Gastroesophageal sphincter (tissue), 4 donors: ENCODE measurements at regions not wholly inside any gene's neighbourhood (a gene's known extent, or its start where the extent isn't known, plus 50 kb on each side); places are given as distances from the start of the nearest gene placed in this dataset.
A peak's percentile ranks its signal among the peaks of the same experiment; 100 is the strongest.

Experiments used
- ATAC-seq: fragments of 150-250 bp; one replicate; pipeline ENCODE4 v1.9.1; 2016; ENCODE audit warnings: mild to moderate bottlenecking, moderate library complexity
- H3K27ac ChIP-seq, 4 donors: fragments of 200-600 bp; sonication (generic) in 3 of 4; 1 replicate in 3 of 4; 2 replicates in 1 of 4; pipeline ENCODE4 v1.5.1; 2016 to 2019
- H3K27me3 ChIP-seq: fragments of 200-600 bp; sonication (generic); one replicate; pipeline ENCODE4 v1.5.1; 2019
- H3K36me3 ChIP-seq, 2 donors: fragments of 200-600 bp; sonication (generic); one replicate each; pipeline ENCODE4 v1.5.1; 2019; ENCODE audit warnings: control low read depth in 1 of 2
- H3K4me1 ChIP-seq, 3 donors: fragments of 200-600 bp; sonication (generic); 1 replicate in 2 of 3; 2 replicates in 1 of 3; pipeline ENCODE4 v1.5.1; 2016 to 2019; ENCODE audit warnings: control low read depth in 2 of 3
- H3K4me3 ChIP-seq, 2 donors: fragments of 200-600 bp; sonication (generic); one replicate each; pipeline ENCODE4 v1.5.1; 2019; ENCODE audit warnings: mild to moderate bottlenecking in 1 of 2, moderate library complexity in 1 of 2
- H3K9me3 ChIP-seq, 3 donors: fragments of 200-600 bp; sonication (generic); one replicate each; pipeline ENCODE4 v1.5.1; 2017 to 2019; ENCODE audit warnings: control low read depth in 2 of 3
- EP300 ChIP-seq: sonication (generic); formaldehyde crosslinking; IDR thresholded peaks from one replicate; pipeline ENCODE4 v1.6.1; 2017; ENCODE audit warnings: antibody characterized with exemption, mild to moderate bottlenecking
- POLR2A ChIP-seq, 2 donors: fragments of 450-650 bp; IDR thresholded peaks; one replicate each; pipeline ENCODE4 v1.6.1; 2017; ENCODE audit warnings: antibody characterized with exemption in 2 of 2, mild to moderate bottlenecking in 2 of 2, moderate library complexity in 1 of 2
- POLR2AphosphoS5 ChIP-seq: sonication (generic); formaldehyde crosslinking; IDR thresholded peaks from one replicate; pipeline ENCODE4 v1.6.1; 2017; ENCODE audit warnings: antibody characterized with exemption
- WGBS, 2 donors: methylation state at CpG; one replicate each; pipeline ENCODE4 v1.1.5; 2018; ENCODE audit warnings: low coverage in 1 of 2; 5-methylcytosine and 5-hydroxymethylcytosine counted together
- TF ChIP-seq, protein P1 (sequence below), 4 experiments: fragments of 200-600 bp in 2 of 4; fragments of 450-650 bp in 2 of 4; sonication (generic) in 1 of 4; IDR thresholded peaks; one replicate each; pipeline ENCODE4 v1.5.1; 2017 to 2019; ENCODE audit warnings: antibody characterized with exemption in 4 of 4, mild to moderate bottlenecking in 2 of 4, moderate library complexity in 2 of 4

DNA sequence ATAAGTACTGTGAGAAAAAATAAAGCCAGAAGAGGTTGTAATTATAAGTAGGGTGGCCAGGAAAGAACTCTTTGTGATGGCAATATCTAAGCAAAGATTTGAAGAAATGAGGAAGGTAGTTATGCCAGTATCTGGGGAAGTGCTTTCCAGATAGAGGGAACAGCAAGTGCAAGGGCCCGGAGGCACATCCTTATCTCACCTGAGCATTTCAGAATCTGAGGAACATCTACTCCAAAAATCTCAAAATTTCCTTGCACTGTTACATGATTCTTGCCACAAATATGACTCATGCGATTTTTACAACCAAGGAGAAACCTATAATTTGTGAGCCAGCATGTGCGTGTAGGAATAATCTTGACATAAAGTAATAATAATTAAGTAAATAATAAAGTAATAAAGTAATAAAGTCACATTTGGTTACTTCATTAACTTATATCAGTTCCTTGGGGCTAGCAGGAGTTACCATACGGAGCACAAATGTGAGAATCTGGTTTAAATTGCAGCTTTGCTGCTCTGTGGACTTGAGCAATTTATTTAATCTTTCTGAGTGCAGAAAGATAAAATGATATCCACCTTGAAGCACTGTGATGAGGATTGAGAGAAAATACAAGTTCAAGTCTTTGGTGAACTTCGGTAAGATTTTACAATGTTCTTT lies 105.1 kb upstream of the SLC34A2 start:
- WGBS, 2 donors, result 83 to 89% methylated on average over 5 of the region's 5 CpGs
- no peak for TF ChIP-seq POLR2AphosphoS5
- TF ChIP-seq EP300, result no peak
- TF ChIP-seq, protein P1, sequence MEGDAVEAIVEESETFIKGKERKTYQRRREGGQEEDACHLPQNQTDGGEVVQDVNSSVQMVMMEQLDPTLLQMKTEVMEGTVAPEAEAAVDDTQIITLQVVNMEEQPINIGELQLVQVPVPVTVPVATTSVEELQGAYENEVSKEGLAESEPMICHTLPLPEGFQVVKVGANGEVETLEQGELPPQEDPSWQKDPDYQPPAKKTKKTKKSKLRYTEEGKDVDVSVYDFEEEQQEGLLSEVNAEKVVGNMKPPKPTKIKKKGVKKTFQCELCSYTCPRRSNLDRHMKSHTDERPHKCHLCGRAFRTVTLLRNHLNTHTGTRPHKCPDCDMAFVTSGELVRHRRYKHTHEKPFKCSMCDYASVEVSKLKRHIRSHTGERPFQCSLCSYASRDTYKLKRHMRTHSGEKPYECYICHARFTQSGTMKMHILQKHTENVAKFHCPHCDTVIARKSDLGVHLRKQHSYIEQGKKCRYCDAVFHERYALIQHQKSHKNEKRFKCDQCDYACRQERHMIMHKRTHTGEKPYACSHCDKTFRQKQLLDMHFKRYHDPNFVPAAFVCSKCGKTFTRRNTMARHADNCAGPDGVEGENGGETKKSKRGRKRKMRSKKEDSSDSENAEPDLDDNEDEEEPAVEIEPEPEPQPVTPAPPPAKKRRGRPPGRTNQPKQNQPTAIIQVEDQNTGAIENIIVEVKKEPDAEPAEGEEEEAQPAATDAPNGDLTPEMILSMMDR (IDR thresholded peaks at IDR 0.05), result no peak
- TF ChIP-seq POLR2A (IDR thresholded peaks at IDR 0.05), result no peak
- no peak overlapping the region for H3K4me3 ChIP-seq
- H3K9me3 ChIP-seq, result no peaks in the 10 kb centered on the region
- H3K4me1 ChIP-seq, result peaks cover 0 to 6% (median 0%) of the 10 kb centered on the region in 3 donors
- H3K36me3 ChIP-seq, result no peaks in the 10 kb centered on the region
- no peak for ATAC-seq
- H3K27ac ChIP-seq, result no peak overlapping the region
- no peaks in the 10 kb centered on the region for H3K27me3 ChIP-seq

DNA sequence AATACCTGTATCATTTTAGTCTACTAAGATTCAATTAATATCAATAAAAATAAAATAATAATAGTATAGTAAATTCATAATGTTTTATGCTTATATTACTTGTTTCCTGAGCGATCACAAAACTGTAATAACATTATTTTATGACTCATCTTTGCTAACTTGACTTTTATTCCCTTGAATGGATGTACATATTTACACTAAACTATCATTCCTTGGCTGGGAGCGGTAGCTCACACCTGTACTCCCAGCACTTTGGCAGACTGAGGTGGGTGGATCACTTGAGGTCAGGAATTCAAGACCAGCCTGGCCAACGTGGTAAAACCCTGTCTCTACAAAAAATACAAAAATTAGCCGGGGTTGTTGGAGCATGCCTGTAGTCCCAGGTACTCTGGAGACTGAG lies 104.0 kb upstream of the SLC34A2 start:
- 60 to 61% methylated on average over 2 to 4 of the region's 4 CpGs for WGBS, 2 donors

DNA sequence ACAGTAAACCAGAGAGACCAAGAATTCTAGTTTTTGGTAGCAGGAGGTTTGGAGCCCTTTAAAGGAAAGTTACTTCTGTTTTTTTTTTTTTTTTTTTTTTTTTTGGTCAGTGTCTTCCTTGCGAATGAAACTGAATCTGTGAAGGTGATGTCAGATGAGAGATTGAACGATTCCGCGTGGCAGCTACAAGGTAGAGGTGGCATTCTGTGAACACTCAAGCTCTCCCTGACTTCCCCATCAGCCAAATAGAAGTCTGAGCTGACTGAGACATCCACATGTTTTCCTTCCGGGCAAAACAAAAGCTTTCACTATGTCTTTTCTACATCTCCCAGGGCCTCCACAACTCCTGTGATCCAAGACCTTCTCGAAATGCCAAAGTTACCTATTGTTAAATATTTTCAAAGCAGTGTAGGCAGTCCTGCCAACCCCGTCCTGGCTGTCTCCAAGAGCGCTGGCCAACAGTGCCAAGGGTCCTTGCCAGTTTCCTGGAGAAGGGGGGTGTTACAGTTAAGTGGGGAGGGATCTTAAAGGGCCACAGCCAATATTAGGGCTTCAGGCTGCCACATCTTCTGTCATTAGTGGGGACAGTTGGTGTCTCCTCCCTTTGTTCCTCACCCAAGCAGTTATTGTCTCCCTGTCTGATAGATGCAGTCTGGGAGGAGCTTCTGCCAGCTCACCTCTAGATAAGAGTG lies 102.9 kb upstream of the SLC34A2 start:
- H3K9me3 ChIP-seq, result no peaks in the 10 kb centered on the region
- peaks cover 0 to 6% (median 0%) of the 10 kb centered on the region in 3 donors for H3K4me1 ChIP-seq
- peak overlapping the region in 1 of 4 donors; percentile 20 for H3K27ac ChIP-seq
- H3K36me3 ChIP-seq, result no peaks in the 10 kb centered on the region
- peak; percentile 41 for ATAC-seq
- peak overlapping the region in 1 of 2 donors; percentile 11 for H3K4me3 ChIP-seq
- no peaks in the 10 kb centered on the region for H3K27me3 ChIP-seq
- TF ChIP-seq POLR2AphosphoS5, result no peak
- TF ChIP-seq, protein P1 (IDR thresholded peaks at IDR 0.05), result no peak
- no peak for TF ChIP-seq EP300
- no peak for TF ChIP-seq POLR2A (IDR thresholded peaks at IDR 0.05)
- 31 to 34% methylated on average over 6 to 8 of the region's 8 CpGs for WGBS, 2 donors

More for the DNA sequence above, 104.0 kb upstream of the SLC34A2 start:
- Histone ChIP-seq H3K27ac (no peak overlapping the region), H3K4me1 (peaks cover 0 to 6% (median 0%) of the 10 kb centered on the region in 3 donors), H3K9me3 (no peaks in the 10 kb centered on the region), H3K27me3 (no peaks in the 10 kb centered on the region), H3K4me3 (no peak overlapping the region), H3K36me3 (no peaks in the 10 kb centered on the region)
- ATAC-seq, result no peak
- TF ChIP-seq EP300, result no peak
- no peak for TF ChIP-seq POLR2AphosphoS5
- no peak for TF ChIP-seq POLR2A (IDR thresholded peaks at IDR 0.05)
- TF ChIP-seq, protein P1 (IDR thresholded peaks at IDR 0.05), result no peak

- Histone ChIP-seq H3K9me3 (no peaks in the 10 kb centered on the region), H3K36me3 (no peaks in the 10 kb centered on the region), H3K27ac (no peak overlapping the region), H3K4me1 (no peaks in the 10 kb centered on the region), H3K27me3 (no peaks in the 10 kb centered on the region), H3K4me3 (no peak overlapping the region)
- 74 to 82% methylated on average over 4 of the region's 4 CpGs for WGBS, 2 donors
- ATAC-seq, result no peak
- TF ChIP-seq EP300, result no peak
- TF ChIP-seq POLR2A (IDR thresholded peaks at IDR 0.05), result no peak
- no peak for TF ChIP-seq POLR2AphosphoS5
- TF ChIP-seq, protein P1 (IDR thresholded peaks at IDR 0.05), result no peak
Measured at GRCh38 chr4:25559508-25559907, 96.1 kb upstream of the SLC34A2 start.

DNA sequence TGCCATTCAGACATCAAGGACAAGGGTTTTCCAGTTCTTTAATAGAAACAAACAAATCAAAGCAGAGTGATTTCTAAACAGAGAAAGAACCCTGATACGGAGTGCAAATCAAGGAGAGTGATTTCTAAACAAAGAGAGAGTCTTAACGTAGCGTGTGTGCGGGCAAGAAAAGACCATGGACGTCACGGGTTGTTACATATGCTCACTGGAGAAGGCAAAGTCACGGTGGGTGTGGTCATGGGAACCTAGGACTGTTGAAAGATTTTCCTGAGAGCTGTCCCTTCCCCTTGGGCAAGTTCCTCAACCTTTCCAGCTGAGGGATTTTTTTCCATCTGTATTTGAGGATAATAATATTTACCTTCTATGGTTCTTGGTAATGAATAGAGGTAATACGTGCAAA lies 95.0 kb upstream of the SLC34A2 start:
- WGBS, 2 donors, result 45 to 73% methylated on average over 8 of the region's 8 CpGs
- Histone ChIP-seq H3K27ac (no peak overlapping the region), H3K4me3 (no peak overlapping the region), H3K36me3 (no peaks in the 10 kb centered on the region), H3K27me3 (no peaks in the 10 kb centered on the region), H3K4me1 (no peaks in the 10 kb centered on the region), H3K9me3 (no peaks in the 10 kb centered on the region)
- TF ChIP-seq POLR2A (IDR thresholded peaks at IDR 0.05), result no peak
- no peak for ATAC-seq
